Right lung (tissue), 2 donors: ENCODE measurements at regions not wholly inside any gene's neighbourhood (a gene's known extent, or its start where the extent isn't known, plus 50 kb on each side); places are given as distances from the start of the nearest gene placed in this dataset.
"Not testable (repeated sequence)": the region's sequence is repeated elsewhere in the genome, so short reads cannot be mapped to it uniquely, and the experiment has no call there.

Experiments
- DNase-seq, 2 donors: peaks; one replicate each; pipeline ENCODE4 v3.0.0-alpha.2; 2013

DNA sequence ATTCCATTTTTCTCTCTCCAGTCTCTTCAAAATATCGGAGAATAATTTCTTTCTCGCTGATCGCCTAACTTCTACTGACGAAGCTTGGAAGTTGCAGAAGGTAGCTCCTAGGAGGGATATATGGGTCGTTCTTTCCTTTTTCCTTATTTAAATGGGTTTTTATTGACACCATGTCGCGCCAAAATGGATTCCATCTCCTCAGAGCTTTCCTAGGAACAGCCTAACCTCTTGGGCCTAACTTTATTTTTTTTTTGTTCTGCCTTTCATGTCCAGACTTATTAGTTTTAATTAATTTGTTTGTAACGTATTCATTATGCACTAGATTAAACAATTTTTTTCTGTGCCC is 92.0 kb upstream of the XIST start:
- DNase-seq = no peak

DNA sequence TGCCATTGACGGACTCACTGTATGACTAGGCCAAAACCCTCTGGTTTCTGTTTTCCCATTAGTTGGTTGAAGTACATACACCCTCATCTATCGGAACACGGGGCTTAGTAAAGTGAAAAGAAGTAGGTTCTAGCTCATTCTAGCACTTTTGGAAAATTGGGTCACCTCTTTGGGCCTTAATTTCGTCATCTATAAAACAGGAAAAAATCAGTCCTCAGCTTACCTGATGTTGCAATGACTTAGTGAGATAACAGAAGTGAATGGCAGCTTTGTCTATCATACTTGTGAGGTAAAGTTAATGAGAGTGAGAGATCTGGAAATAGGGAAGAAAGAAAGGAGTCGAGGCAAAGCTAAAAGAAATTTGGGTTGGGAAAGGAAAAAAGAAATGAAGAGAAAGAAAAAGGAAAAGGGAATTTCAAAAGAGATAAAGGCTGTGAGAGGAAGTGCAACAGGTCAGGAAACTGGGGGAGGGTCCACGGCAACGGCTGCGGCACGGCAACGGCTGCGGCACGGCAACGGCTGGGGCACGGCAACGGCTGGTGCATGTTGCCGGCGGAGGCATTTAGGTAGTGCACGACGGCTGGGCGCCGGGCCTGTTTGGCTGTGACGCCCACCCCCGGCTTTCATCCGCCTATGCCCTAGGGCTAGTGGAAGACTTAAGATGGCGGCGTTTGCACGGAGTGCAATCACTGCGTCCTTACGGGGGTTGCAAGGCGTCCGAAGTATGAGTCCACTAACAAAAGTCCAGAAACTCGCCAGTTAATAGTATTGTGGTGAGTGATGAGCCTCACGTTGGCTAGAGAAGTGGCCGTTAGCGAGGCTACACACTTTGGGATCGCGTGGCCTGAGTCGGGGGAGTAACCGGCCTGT is 91.4 kb upstream of the XIST start:
- peak; percentile 90 to 92 for DNase-seq

DNA sequence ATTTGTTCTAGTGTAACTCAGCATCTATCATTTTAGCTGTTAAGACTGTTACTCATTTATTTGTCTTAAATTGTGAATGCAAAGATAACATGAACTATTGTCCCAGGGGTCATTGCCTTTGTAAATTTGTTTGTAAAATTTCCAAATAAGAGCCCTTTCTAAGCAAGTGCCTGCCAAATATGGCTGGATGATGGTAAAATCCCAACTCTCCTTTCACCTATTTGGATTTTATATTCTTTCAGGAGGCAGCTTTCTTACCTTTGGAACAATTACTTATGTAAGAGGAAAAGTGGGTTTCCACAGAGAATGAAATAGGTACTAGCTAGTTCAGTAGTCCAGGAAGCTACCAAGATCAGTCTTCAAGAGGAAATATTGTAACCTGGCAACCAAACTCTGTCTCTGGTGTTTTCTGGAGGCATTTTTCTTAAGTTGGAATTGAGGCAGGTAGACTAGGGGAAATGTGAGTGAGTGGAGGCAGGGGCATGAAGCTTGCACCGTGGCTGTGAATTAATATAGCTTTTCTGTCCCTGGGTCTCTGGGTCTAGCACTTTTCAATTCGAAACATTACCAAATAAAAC is 88.5 kb upstream of the XIST start:
- no peak for DNase-seq

DNA sequence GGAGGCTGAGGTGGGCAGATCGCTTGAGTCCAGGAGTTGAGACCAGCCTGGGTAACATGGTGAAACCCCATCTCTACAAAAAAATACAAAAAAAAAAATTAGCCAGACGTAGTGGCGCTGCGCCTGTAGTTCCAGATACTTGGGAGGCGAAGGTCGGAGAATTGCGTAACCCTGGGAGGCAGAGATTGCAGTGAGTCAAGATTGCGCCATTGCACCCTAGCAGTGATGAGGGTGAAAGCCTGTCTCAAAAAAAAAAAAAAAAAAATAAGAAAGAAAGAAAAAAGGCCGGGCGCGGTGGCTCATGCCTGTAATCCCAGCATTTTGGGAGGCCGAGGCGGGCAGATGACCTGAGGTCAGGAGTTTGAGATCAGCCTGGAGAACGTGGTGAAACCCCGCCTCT is 85.3 kb upstream of the XIST start:
- DNase-seq = not testable (repeated sequence)

DNA sequence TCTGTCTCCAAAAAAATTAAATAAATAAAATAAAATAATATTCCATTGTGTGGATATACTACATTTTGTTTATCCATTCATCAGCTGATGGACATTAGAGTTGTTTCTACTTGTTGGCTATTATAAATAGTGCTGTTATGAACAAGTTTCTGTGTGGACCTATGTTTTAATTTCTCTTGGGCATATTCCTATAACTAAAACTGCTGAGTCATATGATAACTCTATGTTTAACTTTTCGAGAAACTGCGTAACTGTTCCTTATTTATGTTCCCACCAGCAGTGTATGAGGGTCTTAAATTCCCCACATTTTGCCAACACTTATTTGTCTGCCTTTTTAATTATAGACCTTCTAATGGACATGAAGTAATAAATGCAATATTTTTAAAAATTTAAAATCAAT is 80.0 kb upstream of the XIST start:
- DNase-seq = no peak

DNA sequence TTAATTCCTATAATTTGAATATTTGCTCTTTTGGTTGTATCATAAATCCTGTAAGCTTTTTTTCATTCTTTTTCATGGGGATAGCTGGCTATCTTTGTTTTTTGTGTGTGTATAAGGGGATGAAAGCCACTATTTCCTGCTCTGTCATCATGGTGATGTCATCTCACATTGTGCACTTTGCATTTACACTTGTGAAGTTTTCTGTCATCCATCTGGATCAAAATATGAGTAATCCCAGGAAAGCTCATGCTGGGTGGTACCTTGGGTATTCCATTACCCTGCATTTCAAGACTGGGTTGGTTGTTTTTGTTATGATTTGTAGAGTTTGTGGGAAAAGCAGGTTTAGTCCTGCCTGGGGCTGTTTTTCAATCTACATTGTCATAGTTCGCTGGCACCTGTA is 77.8 kb upstream of the XIST start:
- no peak for DNase-seq

DNA sequence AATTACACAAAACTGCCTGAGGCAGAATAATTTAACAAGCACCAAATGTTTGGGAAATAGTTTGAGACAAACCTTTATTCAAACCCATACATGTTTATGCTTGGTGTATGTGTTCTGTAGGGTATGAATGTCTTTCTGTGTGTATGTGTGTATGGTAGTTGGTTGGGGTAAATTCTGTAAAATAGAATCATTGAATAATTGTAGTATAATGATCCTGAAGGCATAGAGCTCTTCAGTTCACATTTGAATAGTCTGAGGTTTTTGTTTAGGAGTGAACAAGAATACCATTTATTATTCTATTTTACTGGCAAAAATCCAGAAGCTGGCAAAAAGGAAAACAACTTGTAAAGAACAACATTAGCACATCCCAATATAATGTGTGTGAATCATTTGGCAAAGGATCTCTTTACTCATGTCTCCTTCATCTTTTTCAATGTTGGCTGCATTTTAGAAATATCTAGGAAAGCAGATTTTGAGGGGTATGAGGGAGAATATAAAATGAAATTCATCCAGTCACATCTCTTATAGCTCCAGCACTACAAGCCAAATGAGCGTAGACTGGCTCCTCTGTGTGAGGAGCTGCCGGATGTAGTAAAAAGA is 70.4 kb upstream of the XIST start:
- no peak for DNase-seq

DNA sequence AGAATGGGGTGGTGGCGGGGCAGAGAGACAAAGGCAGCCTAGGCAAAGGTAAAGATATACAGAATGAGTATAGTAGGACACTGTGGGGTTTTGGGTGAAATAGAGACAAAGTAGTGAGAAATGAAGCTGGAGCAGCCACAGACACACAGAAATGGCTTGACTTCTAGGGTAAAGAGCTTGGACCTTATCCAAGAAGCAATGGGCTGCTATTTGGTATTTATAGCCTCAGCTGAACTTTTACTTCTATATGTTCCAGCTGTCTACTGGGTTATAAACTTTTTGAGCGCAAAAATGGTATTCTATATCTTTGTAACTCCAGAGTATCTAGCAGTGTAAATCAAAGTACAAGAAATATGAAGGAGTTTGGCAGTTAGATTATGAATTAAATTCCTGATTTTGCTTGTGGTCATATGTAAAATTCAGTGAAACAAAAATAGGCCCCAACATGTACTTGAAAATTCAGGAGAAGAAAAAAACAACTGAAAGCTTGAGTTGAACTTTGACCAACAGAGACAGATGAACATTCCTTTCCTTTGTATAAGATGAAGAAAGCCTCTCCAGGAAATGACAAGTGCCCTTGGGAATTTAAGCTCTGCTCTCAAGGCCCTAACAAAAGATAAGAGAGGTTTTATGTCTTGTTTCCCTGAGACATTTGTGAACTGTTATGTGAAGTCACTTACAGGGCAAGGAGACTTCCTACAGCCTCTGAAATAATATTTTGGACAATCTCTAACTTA is 64.6 kb upstream of the XIST start:
- DNase-seq = peak; percentile 25 to 28

DNA sequence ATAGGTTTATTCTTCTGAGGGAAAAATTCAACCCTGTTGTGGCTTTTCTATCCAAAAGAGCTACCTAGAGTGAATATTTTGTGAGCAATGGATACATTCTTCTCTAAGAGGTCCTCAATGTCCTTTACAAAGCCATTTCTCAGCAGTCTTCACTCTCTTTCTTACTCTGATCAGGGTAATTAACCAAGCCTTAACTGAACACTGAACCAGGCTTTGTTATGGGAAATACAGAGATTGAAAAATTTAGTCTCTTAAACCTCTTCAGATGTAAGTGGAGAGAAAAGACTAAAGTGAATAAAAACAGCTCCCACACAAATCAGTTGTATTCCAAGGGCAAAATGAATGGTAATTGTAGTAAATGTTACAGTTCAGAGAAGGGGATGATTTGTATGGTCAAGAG is 64.0 kb upstream of the XIST start:
- DNase-seq = no peak

DNA sequence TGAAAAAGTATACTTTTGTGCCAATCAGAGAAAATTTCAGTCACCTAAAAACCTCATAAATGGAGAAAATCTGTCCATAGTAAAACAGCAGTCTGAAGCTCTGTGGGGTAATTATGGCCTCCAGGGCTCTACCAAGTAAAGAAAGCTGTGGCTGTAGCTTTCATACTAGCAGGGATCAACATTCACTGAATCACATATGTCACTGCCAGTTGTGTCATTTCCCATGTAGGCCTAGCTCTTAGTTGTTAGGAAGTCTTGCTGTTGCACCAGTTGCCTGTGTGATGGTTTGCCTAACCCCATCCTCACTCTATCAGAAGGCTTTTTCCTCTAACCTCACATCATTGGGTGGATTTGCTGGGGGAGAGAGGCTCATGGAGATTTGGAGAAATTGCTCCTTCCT is 62.3 kb upstream of the XIST start:
- not testable (repeated sequence) for DNase-seq

DNA sequence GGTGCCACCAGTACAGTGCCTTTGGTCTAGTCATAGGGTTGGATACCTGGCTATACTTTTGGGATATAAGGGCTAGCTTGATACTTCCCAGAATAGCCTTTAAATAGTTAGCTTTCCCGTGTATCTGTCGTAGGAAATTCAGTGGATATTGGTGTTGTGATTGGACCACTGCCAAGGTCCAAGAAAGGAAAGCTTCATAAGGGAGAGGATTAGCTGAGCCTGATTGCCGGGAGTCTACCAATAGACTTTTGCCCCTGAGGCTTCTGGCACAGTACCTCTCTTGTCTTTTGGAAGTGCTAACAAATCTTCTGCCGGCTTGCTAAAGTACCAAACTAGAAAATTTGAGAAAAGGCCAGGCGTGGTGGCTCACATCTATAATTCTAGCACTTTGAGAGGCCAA is 61.1 kb upstream of the XIST start:
- DNase-seq = no peak

DNA sequence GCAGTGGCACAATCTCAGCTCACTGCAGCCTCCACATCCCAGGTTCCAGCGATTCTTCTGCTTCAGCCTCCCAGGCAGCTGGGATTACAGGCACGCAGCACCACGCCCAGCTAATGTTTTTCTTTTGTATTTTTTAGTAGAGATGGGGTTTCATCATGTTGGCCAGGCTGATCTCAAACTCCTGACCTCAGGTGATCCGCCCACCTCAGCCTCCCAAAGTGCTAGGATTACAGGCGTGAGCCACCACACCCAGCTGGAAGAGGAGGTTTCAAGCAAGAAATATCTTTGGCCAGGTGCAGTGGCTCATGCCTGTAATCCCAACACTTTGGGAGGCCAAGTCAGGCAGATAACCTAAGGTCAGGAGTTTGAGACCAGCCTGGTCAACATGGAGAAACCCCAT is 59.4 kb upstream of the XIST start:
- DNase-seq = not testable (repeated sequence)

DNA sequence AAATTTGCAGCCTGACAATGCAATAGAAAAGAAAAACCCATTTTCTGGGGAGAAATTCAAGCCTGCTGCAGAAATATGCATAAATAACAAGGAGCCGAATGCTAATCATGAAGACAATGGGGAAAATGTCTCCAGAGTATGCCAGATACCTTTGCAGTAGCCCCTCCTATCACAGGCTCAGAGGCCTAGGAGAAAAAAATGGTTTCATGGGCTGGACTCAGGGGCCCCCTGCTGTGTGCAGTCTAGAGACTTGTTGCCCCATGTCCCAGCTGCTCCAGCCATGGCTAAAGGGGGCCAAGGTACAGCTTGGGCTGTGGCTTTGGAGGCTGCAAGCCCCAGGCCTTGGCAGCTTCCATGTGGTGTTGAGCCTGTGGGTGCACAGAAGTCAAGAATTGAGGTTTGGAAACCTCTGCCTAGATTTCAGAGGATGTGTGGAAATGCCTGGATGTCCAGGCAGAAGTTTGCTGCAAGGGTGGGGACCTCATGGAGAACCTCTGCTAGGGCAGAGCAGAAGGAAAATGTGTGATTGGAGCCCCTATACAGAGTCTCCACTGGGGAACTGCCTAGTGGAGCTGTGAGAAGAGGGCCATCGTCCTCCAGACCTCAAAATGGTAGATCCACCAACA is 53.3 kb upstream of the XIST start:
- not testable (repeated sequence) for DNase-seq

DNA sequence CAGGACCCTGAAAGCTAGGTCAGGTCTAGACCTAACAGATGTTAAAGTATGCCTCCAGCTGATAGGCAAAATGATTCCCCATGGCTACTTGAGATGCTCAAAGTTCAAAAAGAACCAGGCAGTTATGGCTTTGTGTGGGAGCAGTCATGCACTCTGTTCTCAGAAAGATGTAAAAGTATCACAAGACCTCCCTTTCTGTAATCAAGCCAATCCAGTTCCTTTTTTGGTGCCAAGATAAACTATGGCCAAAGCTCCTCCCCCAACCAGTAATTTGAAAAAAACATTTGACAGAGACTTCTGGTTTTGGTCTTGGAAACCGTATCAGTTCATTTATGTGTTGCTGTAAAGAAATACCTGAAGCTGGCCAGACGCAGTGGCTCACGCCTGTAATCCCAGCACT is 51.4 kb upstream of the XIST start:
- no peak for DNase-seq
